Heart left ventricle (tissue), 16 donors: ENCODE measurements at regions not wholly inside any gene's neighbourhood (a gene's known extent, or its start where the extent isn't known, plus 50 kb on each side); places are given as distances from the start of the nearest gene placed in this dataset.

ENCODE experiments used
- ATAC-seq, 4 donors: fragments of 200-7000 bp; cut with Tn5 transposase; one replicate each; pipeline ENCODE4 v1.9.1; 2020 to 2022; ENCODE audit warnings: moderate library complexity in 4 of 4, mild to moderate bottlenecking in 3 of 4, moderate number of reproducible peaks in 1 of 4
- DNase-seq, 5 donors: peaks; one replicate each; pipeline ENCODE4 v3.0.0-alpha.2; 2020
- H3K27ac ChIP-seq, 12 donors: fragments of 200-600 bp; sonication (generic) in 4 of 12; one replicate each; pipeline versions ENCODE4 v1.5.0 to v1.8.0; 2016 to 2022; ENCODE audit warnings: mild to moderate bottlenecking in 2 of 12
- H3K27me3 ChIP-seq, 9 donors: fragments of 200-600 bp; sonication (generic) in 2 of 9; one replicate each; pipeline versions ENCODE4 v1.5.1 to v1.8.0; 2016 to 2022; ENCODE audit warnings: mild to moderate bottlenecking in 3 of 9
- H3K36me3 ChIP-seq, 9 donors: fragments of 200-600 bp; sonication (generic) in 2 of 9; one replicate each; pipeline versions ENCODE4 v1.5.0 to v1.8.0; 2018 to 2022; ENCODE audit warnings: mild to moderate bottlenecking in 2 of 9
- H3K4me1 ChIP-seq, 12 donors: fragments of 200-600 bp; sonication (generic) in 4 of 12; one replicate each; pipeline versions ENCODE4 v1.5.0 to v1.8.0; 2016 to 2022; ENCODE audit warnings: mild to moderate bottlenecking in 3 of 12
- H3K4me3 ChIP-seq, 12 donors: fragments of 200-600 bp; sonication (generic) in 4 of 12; one replicate each; pipeline versions ENCODE4 v1.5.0 to v1.8.0; 2017 to 2022; ENCODE audit warnings: mild to moderate bottlenecking in 9 of 12, moderate library complexity in 4 of 12
- H3K9me3 ChIP-seq, 12 donors: fragments of 200-600 bp; sonication (generic) in 4 of 12; one replicate each; pipeline versions ENCODE4 v1.5.0 to v1.8.0; 2016 to 2022; ENCODE audit warnings: mild to moderate bottlenecking in 1 of 12
- CTCF ChIP-seq, 12 donors: fragments of 200-600 bp; sonication (generic) in 4 of 12; IDR thresholded peaks; one replicate each; pipeline versions ENCODE4 v1.5.0 to v1.8.0; 2018 to 2022; ENCODE audit warnings: antibody characterized with exemption in 12 of 12, mild to moderate bottlenecking in 5 of 12
- POLR2A ChIP-seq, 2 donors: fragments of 450-650 bp; IDR thresholded peaks; one replicate each; pipeline ENCODE4 v1.6.1; 2017; ENCODE audit warnings: antibody characterized with exemption in 2 of 2, mild to moderate bottlenecking in 2 of 2, moderate library complexity in 2 of 2
- WGBS, 4 donors: extraction: QIAGEN DNeasy Blood & Tissue Kit in 2 of 4; methylation state at CpG; one replicate each; pipeline versions ENCODE4 v1.1.5 to v1.1.7; 2013 to 2018; 5-methylcytosine and 5-hydroxymethylcytosine counted together
- intact Hi-C, 10 donors: fragments of 100-400 bp; cut with DNase I; formaldehyde crosslinking; loops; one replicate each; pipeline versions ENCODE4 v1.11.1 to v1.14.2; 2022
- donor health status: ischemic (EF 13 %, LVEDD 7.1; RV severe dilation, severe dysfunction).
- donor health status: healthy with polysubstance abuse.
- donor health status: DM: no; HTN: yes; CAD: no.
- donor health status: DM: no; HTN: no; CAD: no.
- donor health status: ischemic (EF 25% LVEDD 6.9; RV normal size, moderate dysfunction).
- donor health status: ischemic (EF 25% LVEDD 5.7; RV mildly dilated, moderate dysfunction).
- donor health status: healthy.
- donor health status: DM: yes; HTN: yes; CAD: no.
- donor health status: ischemic (EF 35%, LVEDD 5.7; RV mildly dilated, moderate dysfunction).
- donor health status: nonischemic (EF 11% LVEDD 7.7; RV severe dilation, severe dysfunction).
- donor health status: DM: yes; HTN: yes; CAD: no.
- donor health status: PGD.
- donor health status: ischemic (EF 29% LVEDD 5.4; RV normal size, mild dysfunction).
- donor health status: nonischemic (EF 23%, LVEDD 6.1; RV moderate dilation, normal function).

- TF ChIP-seq CTCF (IDR thresholded peaks at IDR 0.05), result no peak
- TF ChIP-seq POLR2A (IDR thresholded peaks at IDR 0.05), result no peak
- Histone ChIP-seq H3K9me3 (no peaks in the 10 kb centered on the region), H3K4me3 (no peak overlapping the region), H3K27me3 (no peaks in the 10 kb centered on the region), H3K36me3 (no peaks in the 10 kb centered on the region), H3K27ac (no peak overlapping the region), H3K4me1 (peaks cover 0 to 23% (median 16%) of the 10 kb centered on the region in 12 donors)
- intact Hi-C loops, result loop anchor here in 9 of 10 donors (2.0 to 10.0 kb wide), 6 partner anchors 84 to 589 kb away; no protein-coding TSS in a partner anchor
- 79 to 85% (median 82%) methylated on average over 9 of the region's 9 CpGs for WGBS, 4 donors
- ATAC-seq (no peak), DNase-seq (no peak)
These were observed 56.9 kb upstream of the MYL10 start for GRCh38 chr7:101686030-101686429.

- Histone ChIP-seq H3K27ac (no peak overlapping the region), H3K4me3 (no peak overlapping the region), H3K36me3 (no peaks in the 10 kb centered on the region), H3K9me3 (no peaks in the 10 kb centered on the region), H3K27me3 (no peaks in the 10 kb centered on the region), H3K4me1 (peaks cover 0 to 19% (median 10%) of the 10 kb centered on the region in 12 donors)
- intact Hi-C loops, result loop anchor here in 9 of 10 donors (2.0 to 10.0 kb wide), 6 partner anchors 85 to 588 kb away; no protein-coding TSS in a partner anchor
- ATAC-seq (no peak), DNase-seq (no peak)
- WGBS, 4 donors, result 64 to 68% (median 66%) methylated on average over 5 of the region's 5 CpGs
- no peak for TF ChIP-seq POLR2A (IDR thresholded peaks at IDR 0.05)
- no peak for TF ChIP-seq CTCF (IDR thresholded peaks at IDR 0.05)
These were observed 58.0 kb upstream of the MYL10 start for GRCh38 chr7:101687081-101687480.

- intact Hi-C loops, result loop anchor here (1.0 to 10.0 kb wide), 11 partner anchors 85 to 587 kb away; no protein-coding TSS in a partner anchor
- Histone ChIP-seq H3K36me3 (no peaks in the 10 kb centered on the region), H3K9me3 (no peaks in the 10 kb centered on the region), H3K4me1 (peaks cover 0 to 19% (median 10%) of the 10 kb centered on the region in 12 donors), H3K4me3 (peak overlapping the region in 1 of 12 donors; percentile 34), H3K27me3 (no peaks in the 10 kb centered on the region), H3K27ac (no peak overlapping the region)
- WGBS, 4 donors, result 57 to 85% (median 69%) methylated on average over 2 to 3 of the region's 3 CpGs
- peak in 1 of 4 donors; percentile 6 for ATAC-seq
- no peak for DNase-seq
- TF ChIP-seq POLR2A (IDR thresholded peaks at IDR 0.05), result no peak
- TF ChIP-seq CTCF (IDR thresholded peaks at IDR 0.05), result no peak
These were observed 58.7 kb upstream of the MYL10 start for GRCh38 chr7:101687791-101688182.

DNA sequence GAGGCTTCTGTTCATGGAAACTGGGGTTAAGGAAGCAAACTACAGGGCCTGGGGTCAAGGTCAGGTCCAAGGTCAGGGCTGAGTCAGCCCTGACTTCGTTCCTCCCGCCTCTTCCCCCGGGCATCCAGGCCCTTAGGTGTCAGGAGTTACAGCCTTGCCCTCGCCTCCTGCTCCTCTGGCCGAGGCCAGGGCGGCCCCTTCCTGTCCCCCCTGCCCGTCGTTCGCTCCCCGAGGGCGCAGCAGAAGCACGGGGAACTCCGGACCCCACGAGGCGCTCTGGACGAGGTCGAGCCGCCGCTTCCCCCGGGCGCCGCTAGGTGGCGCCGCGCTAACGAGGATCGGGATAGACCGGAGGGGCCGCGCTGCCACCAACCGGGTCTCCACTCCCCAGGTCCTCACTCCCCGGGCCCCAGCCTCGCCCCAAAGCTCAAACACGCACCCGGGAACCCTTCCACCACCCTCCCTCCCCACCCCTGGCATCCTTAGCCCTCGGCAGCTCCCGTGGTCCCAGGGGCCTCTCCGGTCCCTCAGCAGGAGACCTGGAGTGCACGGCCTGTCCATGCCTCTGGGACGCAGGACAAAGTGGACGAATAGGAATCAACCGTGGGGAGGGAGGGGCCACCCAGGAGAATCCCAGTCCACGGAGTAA is 59.2 kb upstream of the MYL10 start:
- ATAC-seq (peak; percentile 58 to 91 (median 87)), DNase-seq (peak; percentile 73 to 92 (median 80))
- WGBS, 4 donors, result 3 to 6% (median 4%) methylated on average over 7 to 43 of the region's 43 CpGs
- Histone ChIP-seq H3K36me3 (no peaks in the 10 kb centered on the region), H3K9me3 (no peaks in the 10 kb centered on the region), H3K4me1 (peaks cover 0 to 19% (median 10%) of the 10 kb centered on the region in 12 donors), H3K4me3 (peak overlapping the region in 9 of 12 donors; percentile 11 to 34 (median 31)), H3K27me3 (no peaks in the 10 kb centered on the region), H3K27ac (peak overlapping the region in 1 of 12 donors; percentile 31)
- intact Hi-C loops, result loop anchor here (1.0 to 10.0 kb wide), 11 partner anchors 86 to 586 kb away; no protein-coding TSS in a partner anchor
- TF ChIP-seq POLR2A (IDR thresholded peaks at IDR 0.05), result no peak
- peak; percentile 92 to 99 (median 96) for TF ChIP-seq CTCF (IDR thresholded peaks at IDR 0.05)
